K562 (cell line): ENCODE measurements at regions not wholly inside any gene's neighbourhood (a gene's known extent, or its start where the extent isn't known, plus 50 kb on each side); places are given as distances from the start of the nearest gene placed in this dataset.

Experiments used
- ATAC-seq: fragments of 200-7000 bp; cut with Tn5 transposase; 3 replicates; pipeline ENCODE4 v1.9.1; 2020; ENCODE audit warnings: moderate library complexity
- BruUV-seq: library from RNA; stranded (reverse); fragments of 400-500 nt; replicated peaks from 2 replicates; lab custom pipeline; 2021; lab: Mats Ljungman, UMichigan
- CTCF ChIA-PET: fragments of 300-600 bp; formaldehyde crosslinking; extraction: SDS; loops from one replicate; lab custom pipeline; 2021; ENCODE audit warnings: low intra/inter-chr PET ratio; lab: Yijun Ruan, JAX
- POLR2A ChIA-PET: fragments of 300-600, 350-650 bp; sonication (Branson Sonifier 250); formaldehyde crosslinking; extraction: SDS; loops from one replicate; lab custom pipeline; 2021; ENCODE audit warnings: antibody characterized with exemption, inconsistent platforms; lab: Yijun Ruan, JAX
- DNase-seq, 4 experiments: peaks; one replicate each; pipeline versions ENCODE4 v3.0.0 to v3.0.0-alpha.2; 2011 to 2018; ENCODE audit warnings: low spot score in 3 of 4, mixed read lengths in 3 of 4; ENCODE audit errors: extremely low read depth in 1 of 4
- FAIRE-seq: peaks from 2 replicates; lab custom pipeline; 2011; peaks lifted over from hg19 to GRCh38; lab: Jason Lieb, UNC
- H2AFZ ChIP-seq: 2 replicates; pipeline ENCODE4 v1.6.0; 2011; ENCODE audit warnings: low read depth, low read length, control low read depth, inconsistent platforms
- H3K27ac ChIP-seq: fragments of 200-600 bp; 3 replicates; pipeline ENCODE4 v1.8.0; 2011; ENCODE audit warnings: low read depth, mild to moderate bottlenecking, control low read depth, inconsistent platforms, low read length, moderate library complexity, mixed read lengths; ENCODE audit errors: extremely low read depth
- H3K27me3 ChIP-seq, 2 experiments: fragments of 300-600 bp in 1 of 2; 2 replicates in 1 of 2; 3 replicates in 1 of 2; pipeline versions ENCODE4 v1.6.0 to v1.8.0; 2011; ENCODE audit warnings: inconsistent platforms in 2 of 2, low read length in 2 of 2, mild to moderate bottlenecking in 1 of 2, mixed read lengths in 1 of 2, moderate library complexity in 1 of 2; ENCODE audit not compliant: control insufficient read depth in 2 of 2, insufficient read depth in 2 of 2
- H3K36me3 ChIP-seq: fragments of 300-600 bp; 3 replicates; pipeline ENCODE4 v1.8.0; 2011; ENCODE audit warnings: mild to moderate bottlenecking, low read length, inconsistent platforms; ENCODE audit not compliant: control insufficient read depth, insufficient read depth
- H3K4me1 ChIP-seq, 2 experiments: fragments of 200-600 bp in 1 of 2; replicated peaks in 1 of 2; 2 replicates in 1 of 2; 3 replicates in 1 of 2; pipeline versions ENCODE4 v1.5.1 to v1.8.0; 2011; ENCODE audit warnings: inconsistent platforms in 2 of 2, low read length in 2 of 2, mild to moderate bottlenecking in 1 of 2, mixed read lengths in 1 of 2, moderate library complexity in 1 of 2; ENCODE audit not compliant: control insufficient read depth in 2 of 2, insufficient read depth in 2 of 2
- H3K4me2 ChIP-seq: 2 replicates; pipeline ENCODE4 v1.6.1; 2011; ENCODE audit warnings: low read length, control low read depth, inconsistent platforms, mixed read lengths; ENCODE audit not compliant: insufficient read depth
- H3K4me3 ChIP-seq: fragments of 200-600 bp; sonication (generic), shearing (Covaris generic); 2 replicates; pipeline ENCODE4 v1.5.1; 2016; ENCODE audit warnings: control low read depth, inconsistent platforms
- H3K79me2 ChIP-seq: fragments of 200-600 bp; 3 replicates; pipeline ENCODE4 v1.8.0; 2011; ENCODE audit warnings: low read length, inconsistent platforms; ENCODE audit not compliant: control insufficient read depth, insufficient read depth
- H3K9ac ChIP-seq, 2 experiments: 2 replicates each; pipeline versions ENCODE4 v1.6.0 to v1.6.1; 2011; ENCODE audit warnings: low read depth in 2 of 2, low read length in 2 of 2, control low read depth in 1 of 2, inconsistent platforms in 1 of 2, mild to moderate bottlenecking in 1 of 2, mixed read lengths in 1 of 2; ENCODE audit not compliant: insufficient read depth in 1 of 2
- H3K9me1 ChIP-seq: one replicate; pipeline ENCODE4 v1.6.0; 2011; ENCODE audit warnings: inconsistent platforms, mild to moderate bottlenecking, low read length, moderate library complexity; ENCODE audit not compliant: control insufficient read depth, insufficient read depth
- H3K9me3 ChIP-seq: replicated peaks from 2 replicates; pipeline ENCODE4 v1.5.1; 2011; ENCODE audit warnings: low read depth, low read length, inconsistent platforms; ENCODE audit not compliant: control insufficient read depth, insufficient read depth
- H4K20me1 ChIP-seq: replicated peaks from 2 replicates; pipeline ENCODE4 v1.6.1; 2011; ENCODE audit warnings: low read length, inconsistent platforms, mixed read lengths; ENCODE audit not compliant: control insufficient read depth, insufficient read depth
- BRF1 ChIP-seq: IDR thresholded peaks from 3 replicates; pipeline ENCODE4 v1.6.1; 2011; ENCODE audit warnings: borderline replicate concordance, mild to moderate bottlenecking; ENCODE audit not compliant: insufficient read length; ENCODE audit errors: extremely low read depth
- EWSR1 ChIP-seq: fragments of 450-650 bp; IDR thresholded peaks from 2 replicates; pipeline ENCODE4 v1.6.1; 2018; ENCODE audit warnings: borderline replicate concordance, mild to moderate bottlenecking, low read depth, moderate library complexity; ENCODE audit not compliant: partially characterized antibody
- HDAC1 ChIP-seq, 2 experiments: fragments of 450-650 bp; IDR thresholded peaks; 2 replicates each; pipeline ENCODE4 v1.6.1; 2016 to 2017; ENCODE audit warnings: inconsistent platforms in 1 of 2, mild to moderate bottlenecking in 1 of 2, moderate library complexity in 1 of 2
- HEY1 ChIP-seq: fragments of 250-450 bp; sonication (Bioruptor Pico); IDR thresholded peaks from 2 replicates; pipeline ENCODE4 v1.5.0; 2020; ENCODE audit warnings: mild to moderate bottlenecking, moderate library complexity, borderline replicate concordance
- ILK ChIP-seq: fragments of 450-650 bp; IDR thresholded peaks from 2 replicates; pipeline ENCODE4 v1.6.1; 2016; ENCODE audit warnings: missing genetic modification characterization, low read depth, mild to moderate bottlenecking, missing compliant biosample characterization, moderate library complexity, borderline replicate concordance
- NFRKB ChIP-seq: fragments of 450-650 bp; IDR thresholded peaks from 2 replicates; pipeline ENCODE4 v1.6.1; 2016; ENCODE audit warnings: low read depth
- NR2F6 ChIP-seq: fragments of 450-650 bp; formaldehyde crosslinking; IDR thresholded peaks from 2 replicates; pipeline ENCODE4 v1.4.0; 2020; ENCODE audit warnings: mild to moderate bottlenecking
- PHF21A ChIP-seq: fragments of 450-650 bp; IDR thresholded peaks from 2 replicates; pipeline ENCODE4 v1.6.1; 2017; ENCODE audit warnings: low read depth, borderline replicate concordance
- POLR2AphosphoS2 ChIP-seq: IDR thresholded peaks from 2 replicates; pipeline ENCODE4 v1.6.1; 2012; ENCODE audit warnings: low read length, improper control_type of control experiment
- ZKSCAN3 ChIP-seq: fragments of 250-450 bp; sonication (Bioruptor Pico); IDR thresholded peaks from 2 replicates; pipeline ENCODE4 v1.4.0; 2020
- ZNF239 ChIP-seq: fragments of 250-450 bp; sonication (Bioruptor Pico); IDR thresholded peaks from 2 replicates; pipeline ENCODE4 v1.4.0; 2020; ENCODE audit warnings: mild to moderate bottlenecking
- ZNF347 ChIP-seq: fragments of 450-650 bp; formaldehyde crosslinking; IDR thresholded peaks from 2 replicates; pipeline ENCODE4 v1.4.0; 2020; ENCODE audit warnings: low read depth, mild to moderate bottlenecking, moderate library complexity
- ZNF436 ChIP-seq: fragments of 250-450, 450-650 bp; sonication (Bioruptor Pico); formaldehyde crosslinking; IDR thresholded peaks from 2 replicates; pipeline ENCODE4 v1.7.0; 2020; ENCODE audit warnings: mild to moderate bottlenecking
- ZNF830 ChIP-seq: fragments of 250-450 bp; sonication (Bioruptor Pico); IDR thresholded peaks from 2 replicates; pipeline ENCODE4 v1.5.0; 2021; ENCODE audit warnings: mild to moderate bottlenecking
- WGBS: fragments of 100-300 bp; shearing (Covaris generic); methylation state at CpG from one replicate; pipeline ENCODE4 v1.1.6; 2016; ENCODE audit warnings: low coverage, mixed read lengths; ENCODE audit not compliant: insufficient coverage; ENCODE audit errors: missing lambda C conversion rate; 5-methylcytosine and 5-hydroxymethylcytosine counted together
- in situ Hi-C: fragments of 300-500 bp; cut with MboI; formaldehyde crosslinking; loops from 4 replicates; pipeline ENCODE4 v1.15.0; 2018; ENCODE audit warnings: inconsistent platforms, mixed read lengths
- intact Hi-C: fragments of 100-400 bp; cut with micrococcal nuclease; formaldehyde crosslinking; loops from 2 replicates; pipeline ENCODE4 v1.14.2; 2022
- TF ChIP-seq, protein P1 (sequence below): fragments of 450-650 bp; IDR thresholded peaks from 2 replicates; pipeline ENCODE4 v1.6.1; 2016; ENCODE audit warnings: mild to moderate bottlenecking
- TF ChIP-seq, protein P2 (sequence below): fragments of 250-450 bp; sonication (Bioruptor Pico); IDR thresholded peaks from 2 replicates; pipeline ENCODE4 v1.8.0; 2022; ENCODE audit warnings: inconsistent platforms

DNA sequence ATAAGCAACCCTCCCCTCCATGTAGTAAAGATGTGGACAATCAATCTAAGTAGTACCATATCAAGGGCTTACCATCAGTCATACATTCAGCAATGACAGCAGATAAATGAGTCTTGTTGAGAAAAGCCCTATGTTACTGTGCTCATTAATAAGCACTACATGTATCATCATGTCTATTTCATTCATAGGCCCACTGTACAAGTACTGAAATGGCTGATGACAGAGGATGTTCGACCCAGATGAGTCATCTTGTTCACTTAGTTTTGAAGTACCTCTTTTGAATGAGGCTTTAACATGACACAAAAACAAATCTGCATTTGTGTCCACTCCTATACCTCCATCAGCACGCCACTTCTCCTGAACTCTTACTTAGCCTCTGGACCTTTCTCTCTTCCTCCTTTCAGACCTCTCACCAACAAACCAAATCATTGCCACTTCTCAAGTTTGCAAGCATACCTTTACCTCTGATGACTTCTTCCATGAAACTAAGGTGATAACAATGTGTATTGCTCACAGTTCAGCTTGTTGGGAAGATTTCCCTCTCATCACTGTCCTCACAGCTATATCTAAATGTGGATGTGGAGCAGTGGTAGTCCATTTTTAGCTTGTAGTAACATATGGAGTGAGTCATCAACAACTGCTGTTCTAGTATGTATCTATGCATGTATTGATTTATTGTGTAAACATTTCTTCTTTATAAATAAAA lies 921.0 kb upstream of the SLC39A10 start:
- DNase-seq = no peak
- Histone ChIP-seq H2AFZ (no peak overlapping the region), H4K20me1 (no peaks in the 10 kb centered on the region), H3K9me3 (no peaks in the 10 kb centered on the region), H3K27ac (no peak overlapping the region), H3K36me3 (no peaks in the 10 kb centered on the region), H3K9me1 (no peaks in the 10 kb centered on the region), H3K9ac (no peak overlapping the region), H3K27me3 (no peaks in the 10 kb centered on the region), H3K4me3 (no peak overlapping the region), H3K79me2 (no peaks in the 10 kb centered on the region), H3K4me1 (no peaks in the 10 kb centered on the region), H3K4me2 (no peak overlapping the region)
- no peak for FAIRE-seq
- POLR2A ChIA-PET = no interaction called here
- in situ Hi-C loops = no loop called here
- BruUV-seq = no TSS peak
- intact Hi-C loops = no loop called here
- 0% methylated on average over 2 of the region's 2 CpGs for WGBS
- TF ChIP-seq ZKSCAN3 (CRISPR knock-in tag) (no peak), HDAC1 (IDR thresholded peaks at IDR 0.05) (no peak), BRF1 (no peak), NR2F6 (no peak), PHF21A (no peak), POLR2AphosphoS2 (no peak), ZNF347 (no peak), ZNF436 (CRISPR knock-in tag) (no peak), HEY1 (CRISPR knock-in tag) (no peak), NFRKB (no peak), ILK (no peak), EWSR1 (no peak), ZNF239 (CRISPR knock-in tag) (no peak), ZNF830 (CRISPR knock-in tag) (no peak)
- TF ChIP-seq, protein P1, sequence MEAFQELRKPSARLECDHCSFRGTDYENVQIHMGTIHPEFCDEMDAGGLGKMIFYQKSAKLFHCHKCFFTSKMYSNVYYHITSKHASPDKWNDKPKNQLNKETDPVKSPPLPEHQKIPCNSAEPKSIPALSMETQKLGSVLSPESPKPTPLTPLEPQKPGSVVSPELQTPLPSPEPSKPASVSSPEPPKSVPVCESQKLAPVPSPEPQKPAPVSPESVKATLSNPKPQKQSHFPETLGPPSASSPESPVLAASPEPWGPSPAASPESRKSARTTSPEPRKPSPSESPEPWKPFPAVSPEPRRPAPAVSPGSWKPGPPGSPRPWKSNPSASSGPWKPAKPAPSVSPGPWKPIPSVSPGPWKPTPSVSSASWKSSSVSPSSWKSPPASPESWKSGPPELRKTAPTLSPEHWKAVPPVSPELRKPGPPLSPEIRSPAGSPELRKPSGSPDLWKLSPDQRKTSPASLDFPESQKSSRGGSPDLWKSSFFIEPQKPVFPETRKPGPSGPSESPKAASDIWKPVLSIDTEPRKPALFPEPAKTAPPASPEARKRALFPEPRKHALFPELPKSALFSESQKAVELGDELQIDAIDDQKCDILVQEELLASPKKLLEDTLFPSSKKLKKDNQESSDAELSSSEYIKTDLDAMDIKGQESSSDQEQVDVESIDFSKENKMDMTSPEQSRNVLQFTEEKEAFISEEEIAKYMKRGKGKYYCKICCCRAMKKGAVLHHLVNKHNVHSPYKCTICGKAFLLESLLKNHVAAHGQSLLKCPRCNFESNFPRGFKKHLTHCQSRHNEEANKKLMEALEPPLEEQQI = no peak
- TF ChIP-seq, protein P2, sequence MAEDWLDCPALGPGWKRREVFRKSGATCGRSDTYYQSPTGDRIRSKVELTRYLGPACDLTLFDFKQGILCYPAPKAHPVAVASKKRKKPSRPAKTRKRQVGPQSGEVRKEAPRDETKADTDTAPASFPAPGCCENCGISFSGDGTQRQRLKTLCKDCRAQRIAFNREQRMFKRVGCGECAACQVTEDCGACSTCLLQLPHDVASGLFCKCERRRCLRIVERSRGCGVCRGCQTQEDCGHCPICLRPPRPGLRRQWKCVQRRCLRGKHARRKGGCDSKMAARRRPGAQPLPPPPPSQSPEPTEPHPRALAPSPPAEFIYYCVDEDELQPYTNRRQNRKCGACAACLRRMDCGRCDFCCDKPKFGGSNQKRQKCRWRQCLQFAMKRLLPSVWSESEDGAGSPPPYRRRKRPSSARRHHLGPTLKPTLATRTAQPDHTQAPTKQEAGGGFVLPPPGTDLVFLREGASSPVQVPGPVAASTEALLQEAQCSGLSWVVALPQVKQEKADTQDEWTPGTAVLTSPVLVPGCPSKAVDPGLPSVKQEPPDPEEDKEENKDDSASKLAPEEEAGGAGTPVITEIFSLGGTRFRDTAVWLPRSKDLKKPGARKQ (CRISPR knock-in tag) = no peak
- CTCF ChIA-PET = no interaction called here
- no peak for ATAC-seq
